HepG2 (cell line): ENCODE measurements at regions not wholly inside any gene's neighbourhood (a gene's known extent, or its start where the extent isn't known, plus 50 kb on each side); places are given as distances from the start of the nearest gene placed in this dataset.

ENCODE experiments used
- ATAC-seq: fragments of 200-7000 bp; cut with Tn5 transposase; 3 replicates; pipeline ENCODE4 v1.9.1; 2020; ENCODE audit warnings: mild to moderate bottlenecking, moderate library complexity
- BruUV-seq: library from RNA; stranded (reverse); fragments of 400-500 nt; replicated peaks from 2 replicates; lab custom pipeline; 2021; lab: Mats Ljungman, UMichigan
- CTCF ChIA-PET: fragments of 300-600 bp; formaldehyde crosslinking; extraction: SDS; loops from one replicate; lab custom pipeline; 2021; ENCODE audit warnings: low total read pairs, inconsistent platforms, low intra/inter-chr PET ratio; lab: Yijun Ruan, JAX
- POLR2A ChIA-PET: fragments of 350-600 bp; sonication (Branson Sonifier 250); formaldehyde crosslinking; loops from one replicate; lab custom pipeline; 2020; ENCODE audit warnings: antibody characterized with exemption, inconsistent platforms; lab: Yijun Ruan, JAX
- DNase-seq: peaks from one replicate; pipeline ENCODE4 v3.0.0-alpha.2; 2015; ENCODE audit warnings: low spot score
- FAIRE-seq: peaks from 3 replicates; lab custom pipeline; 2011; peaks lifted over from hg19 to GRCh38; lab: Jason Lieb, UNC
- H2AFZ ChIP-seq: one replicate; pipeline ENCODE4 v1.6.1; 2011; ENCODE audit warnings: low read length, inconsistent platforms
- H3K27ac ChIP-seq: fragments of 300-600 bp; 3 replicates; pipeline ENCODE4 v1.8.0; 2011; ENCODE audit warnings: mixed run types, mild to moderate bottlenecking, mixed read lengths, low read length, inconsistent platforms; ENCODE audit not compliant: insufficient read depth; ENCODE audit errors: extremely low read length
- H3K27me3 ChIP-seq, 2 experiments: fragments of 200-600 bp in 1 of 2; 2 replicates in 1 of 2; 3 replicates in 1 of 2; pipeline versions ENCODE4 v1.6.0 to v1.8.0; 2011; ENCODE audit warnings: low read length in 2 of 2, mild to moderate bottlenecking in 2 of 2, moderate library complexity in 2 of 2, inconsistent platforms in 1 of 2; ENCODE audit not compliant: insufficient read depth in 2 of 2, control insufficient read depth in 1 of 2
- H3K36me3 ChIP-seq, 2 experiments: fragments of 200-600 bp in 1 of 2; replicated peaks in 1 of 2; 2 replicates in 1 of 2; 3 replicates in 1 of 2; pipeline versions ENCODE4 v1.5.1 to v1.8.0; 2011; ENCODE audit warnings: low read length in 2 of 2, inconsistent platforms in 1 of 2; ENCODE audit not compliant: insufficient read depth in 2 of 2, control insufficient read depth in 1 of 2
- H3K4me1 ChIP-seq: 2 replicates; pipeline ENCODE4 v1.5.1; 2012; ENCODE audit warnings: low read length, inconsistent platforms; ENCODE audit not compliant: insufficient read depth
- H3K4me2 ChIP-seq: 2 replicates; pipeline ENCODE4 v1.6.0; 2011; ENCODE audit warnings: low read depth, low read length, inconsistent platforms
- H3K4me3 ChIP-seq, 3 experiments: fragments of 200-600 bp in 1 of 3; sonication (generic), shearing (Covaris generic) in 1 of 3; replicated peaks in 1 of 3; 2 replicates each; pipeline ENCODE4 v1.5.1; 2011 to 2016; ENCODE audit warnings: low read length in 3 of 3, inconsistent platforms in 2 of 3, low read depth in 2 of 3, mild to moderate bottlenecking in 2 of 3, control low read depth in 1 of 3, mixed read lengths in 1 of 3; ENCODE audit not compliant: insufficient read depth in 1 of 3
- H3K79me2 ChIP-seq: one replicate; pipeline ENCODE4 v1.6.1; 2011; ENCODE audit warnings: low read length, inconsistent platforms; ENCODE audit not compliant: insufficient read depth
- H3K9ac ChIP-seq: 2 replicates; pipeline ENCODE4 v1.6.0; 2011; ENCODE audit warnings: mild to moderate bottlenecking, low read depth, low read length, inconsistent platforms; ENCODE audit not compliant: insufficient read depth
- H3K9me3 ChIP-seq: 2 replicates; pipeline ENCODE4 v1.5.1; 2012; ENCODE audit warnings: mild to moderate bottlenecking, low read length
- H4K20me1 ChIP-seq: 2 replicates; pipeline ENCODE4 v1.6.0; 2011; ENCODE audit warnings: inconsistent platforms, mild to moderate bottlenecking, low read length, moderate library complexity; ENCODE audit not compliant: insufficient read depth
- BCL6 ChIP-seq: IDR thresholded peaks from 2 replicates; pipeline ENCODE4 v1.6.1; 2016; ENCODE audit warnings: missing genetic modification reagents, missing compliant biosample characterization
- MTA3 ChIP-seq: sonication (generic); formaldehyde crosslinking; IDR thresholded peaks from 2 replicates; pipeline ENCODE4 v1.4.0; 2020; ENCODE audit warnings: missing genetic modification reagents
- MYC ChIP-seq: sonication (generic); formaldehyde crosslinking; IDR thresholded peaks from 2 replicates; pipeline ENCODE4 v1.9.0; 2021; ENCODE audit warnings: missing genetic modification reagents, borderline replicate concordance
- NFKB2 ChIP-seq: sonication (generic); formaldehyde crosslinking; IDR thresholded peaks from 2 replicates; pipeline ENCODE4 v1.4.0; 2020; ENCODE audit warnings: missing genetic modification reagents, borderline replicate concordance
- REPIN1 ChIP-seq: sonication (generic); formaldehyde crosslinking; IDR thresholded peaks from 2 replicates; pipeline ENCODE4 v1.8.0; 2022; ENCODE audit warnings: missing genetic modification reagents, low read depth, mild to moderate bottlenecking, borderline replicate concordance
- TFAP4 ChIP-seq: sonication (generic); IDR thresholded peaks from 2 replicates; pipeline ENCODE4 v1.6.1; 2016; ENCODE audit warnings: low read depth, borderline replicate concordance
- ZNF234 ChIP-seq: sonication (generic); formaldehyde crosslinking; conservative IDR thresholded peaks from 2 replicates; pipeline ENCODE4 v1.5.1; 2020; ENCODE audit warnings: mild to moderate bottlenecking, missing genetic modification reagents
- ZNF335 ChIP-seq: sonication (generic); formaldehyde crosslinking; IDR thresholded peaks from 2 replicates; pipeline ENCODE4 v1.4.0; 2020; ENCODE audit warnings: missing genetic modification reagents
- ZNF7 ChIP-seq: IDR thresholded peaks from 2 replicates; pipeline ENCODE4 v1.6.1; 2016; ENCODE audit warnings: missing biosample characterization, missing genetic modification reagents
- ZNF704 ChIP-seq: sonication (generic); formaldehyde crosslinking; IDR thresholded peaks from 2 replicates; pipeline ENCODE4 v1.8.1; 2023; ENCODE audit warnings: mild to moderate bottlenecking, inconsistent platforms, moderate library complexity, missing genetic modification reagents, borderline replicate concordance
- ZSCAN12 ChIP-seq: sonication (generic); formaldehyde crosslinking; IDR thresholded peaks from 2 replicates; pipeline ENCODE4 v1.9.0; 2021; ENCODE audit warnings: mild to moderate bottlenecking, missing genetic modification reagents
- WGBS: methylation state at CpG from one replicate; pipeline ENCODE4 v1.1.6; 2017; ENCODE audit warnings: low lambda C conversion rate; 5-methylcytosine and 5-hydroxymethylcytosine counted together
- in situ Hi-C: cut with HindIII; loops from 2 replicates; pipeline ENCODE4 v1.10.0; 2017; ENCODE audit warnings: low pct_unique_long_range_greater_than_20kb; ENCODE audit not compliant: extremely low pct_ligation_motif_present
- intact Hi-C: fragments of 100-400 bp; cut with micrococcal nuclease; formaldehyde crosslinking; loops from one replicate; pipeline ENCODE4 v1.10.0; 2022; ENCODE audit not compliant: unreplicated experiment
- TF ChIP-seq, protein P1 (sequence below): sonication (generic); formaldehyde crosslinking; IDR thresholded peaks from 2 replicates; pipeline ENCODE4 v1.8.1; 2023; ENCODE audit warnings: mild to moderate bottlenecking, missing genetic modification reagents
- TF ChIP-seq, protein P2 (sequence below), 2 experiments: fragments of 450-650 bp in 1 of 2; sonication (generic) in 1 of 2; formaldehyde crosslinking in 1 of 2; IDR thresholded peaks; 2 replicates each; pipeline versions ENCODE4 v1.6.1 to v1.8.0; 2016 to 2022; ENCODE audit warnings: antibody characterized with exemption in 1 of 2, mild to moderate bottlenecking in 1 of 2, missing genetic modification reagents in 1 of 2

DNA sequence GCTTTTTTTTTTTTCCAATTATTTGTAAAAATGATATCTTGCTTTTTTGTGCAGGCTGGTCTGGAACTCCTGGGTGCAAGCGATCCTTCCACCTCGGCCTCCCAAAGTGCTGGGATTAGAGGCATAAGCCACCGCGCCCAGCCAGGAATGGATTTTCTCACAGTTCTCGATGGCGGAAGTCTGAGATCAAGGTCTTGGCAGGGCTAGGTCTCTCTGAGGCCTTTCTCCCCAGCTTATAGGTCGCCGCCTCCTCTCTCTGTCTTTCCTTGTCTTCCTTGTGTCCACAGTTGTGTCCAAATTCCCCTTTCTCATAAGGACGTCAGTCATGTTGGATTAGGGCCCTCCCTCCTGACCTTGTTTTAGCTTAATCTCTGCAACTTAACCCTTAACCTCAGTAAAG, 200.5 kb downstream of the UQCRFS1 start:
- BruUV-seq: no TSS peak
- Histone ChIP-seq H3K4me3 (no peak overlapping the region), H2AFZ (no peak overlapping the region), H3K4me2 (no peak overlapping the region), H3K4me1 (no peaks in the 10 kb centered on the region), H3K27ac (no peak overlapping the region), H3K79me2 (no peaks in the 10 kb centered on the region), H3K9me3 (no peaks in the 10 kb centered on the region), H3K9ac (no peak overlapping the region), H3K27me3 (no peaks in the 10 kb centered on the region; a peak in 1 of 5 replicates), H3K36me3 (no peaks in the 10 kb centered on the region), H4K20me1 (no peaks in the 10 kb centered on the region)
- FAIRE-seq (no peak), ATAC-seq (no peak), DNase-seq (no peak)
- ChIA-PET POLR2A (no interaction called here), CTCF (no interaction called here)
- in situ Hi-C loops (no loop called here), intact Hi-C loops (no loop called here)
- 41% methylated on average over 9 of the region's 9 CpGs for WGBS
- TF ChIP-seq, protein P1, sequence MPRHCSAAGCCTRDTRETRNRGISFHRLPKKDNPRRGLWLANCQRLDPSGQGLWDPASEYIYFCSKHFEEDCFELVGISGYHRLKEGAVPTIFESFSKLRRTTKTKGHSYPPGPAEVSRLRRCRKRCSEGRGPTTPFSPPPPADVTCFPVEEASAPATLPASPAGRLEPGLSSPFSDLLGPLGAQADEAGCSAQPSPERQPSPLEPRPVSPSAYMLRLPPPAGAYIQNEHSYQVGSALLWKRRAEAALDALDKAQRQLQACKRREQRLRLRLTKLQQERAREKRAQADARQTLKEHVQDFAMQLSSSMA (CRISPR knock-in tag): no peak
- TF ChIP-seq ZNF704 (CRISPR knock-in tag) (no peak), BCL6 (CRISPR knock-in tag) (no peak), ZNF234 (no peak), ZNF335 (CRISPR knock-in tag) (no peak), TFAP4 (no peak), MTA3 (CRISPR knock-in tag) (no peak), REPIN1 (CRISPR knock-in tag) (no peak), ZSCAN12 (CRISPR knock-in tag) (no peak), MYC (CRISPR knock-in tag) (no peak), ZNF7 (CRISPR knock-in tag) (no peak), NFKB2 (CRISPR knock-in tag) (no peak)
- TF ChIP-seq, protein P2, sequence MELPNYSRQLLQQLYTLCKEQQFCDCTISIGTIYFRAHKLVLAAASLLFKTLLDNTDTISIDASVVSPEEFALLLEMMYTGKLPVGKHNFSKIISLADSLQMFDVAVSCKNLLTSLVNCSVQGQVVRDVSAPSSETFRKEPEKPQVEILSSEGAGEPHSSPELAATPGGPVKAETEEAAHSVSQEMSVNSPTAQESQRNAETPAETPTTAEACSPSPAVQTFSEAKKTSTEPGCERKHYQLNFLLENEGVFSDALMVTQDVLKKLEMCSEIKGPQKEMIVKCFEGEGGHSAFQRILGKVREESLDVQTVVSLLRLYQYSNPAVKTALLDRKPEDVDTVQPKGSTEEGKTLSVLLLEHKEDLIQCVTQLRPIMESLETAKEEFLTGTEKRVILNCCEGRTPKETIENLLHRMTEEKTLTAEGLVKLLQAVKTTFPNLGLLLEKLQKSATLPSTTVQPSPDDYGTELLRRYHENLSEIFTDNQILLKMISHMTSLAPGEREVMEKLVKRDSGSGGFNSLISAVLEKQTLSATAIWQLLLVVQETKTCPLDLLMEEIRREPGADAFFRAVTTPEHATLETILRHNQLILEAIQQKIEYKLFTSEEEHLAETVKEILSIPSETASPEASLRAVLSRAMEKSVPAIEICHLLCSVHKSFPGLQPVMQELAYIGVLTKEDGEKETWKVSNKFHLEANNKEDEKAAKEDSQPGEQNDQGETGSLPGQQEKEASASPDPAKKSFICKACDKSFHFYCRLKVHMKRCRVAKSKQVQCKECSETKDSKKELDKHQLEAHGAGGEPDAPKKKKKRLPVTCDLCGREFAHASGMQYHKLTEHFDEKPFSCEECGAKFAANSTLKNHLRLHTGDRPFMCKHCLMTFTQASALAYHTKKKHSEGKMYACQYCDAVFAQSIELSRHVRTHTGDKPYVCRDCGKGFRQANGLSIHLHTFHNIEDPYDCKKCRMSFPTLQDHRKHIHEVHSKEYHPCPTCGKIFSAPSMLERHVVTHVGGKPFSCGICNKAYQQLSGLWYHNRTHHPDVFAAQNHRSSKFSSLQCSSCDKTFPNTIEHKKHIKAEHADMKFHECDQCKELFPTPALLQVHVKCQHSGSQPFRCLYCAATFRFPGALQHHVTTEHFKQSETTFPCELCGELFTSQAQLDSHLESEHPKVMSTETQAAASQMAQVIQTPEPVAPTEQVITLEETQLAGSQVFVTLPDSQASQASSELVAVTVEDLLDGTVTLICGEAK (IDR thresholded peaks at IDR 0.05): no peak
- TF ChIP-seq, protein P2 (CRISPR knock-in tag; IDR thresholded peaks at IDR 0.05): no peak
